MCF 10A (cell line): ENCODE measurements at regions not wholly inside any gene's neighbourhood (a gene's known extent, or its start where the extent isn't known, plus 50 kb on each side); places are given as distances from the start of the nearest gene placed in this dataset.

Experiments
- BruUV-seq: library from RNA; stranded (reverse); fragments of 400-500 nt; replicated peaks from 2 replicates; lab custom pipeline; 2021; lab: Mats Ljungman, UMichigan
- CTCF ChIA-PET: fragments of 300-600 bp; sonication (Branson Sonifier 250); formaldehyde crosslinking; extraction: SDS; loops from one replicate; lab custom pipeline; 2021; ENCODE audit warnings: antibody characterized with exemption, inconsistent platforms; lab: Yijun Ruan, JAX
- POLR2A ChIA-PET: fragments of 300-600, 350-650 bp; sonication (Branson Sonifier 250); formaldehyde crosslinking; extraction: SDS; loops from one replicate; lab custom pipeline; 2020; ENCODE audit warnings: antibody characterized with exemption, inconsistent platforms; lab: Yijun Ruan, JAX
- DNase-seq: peaks from one replicate; pipeline ENCODE4 v3.0.0-alpha.2; 2018; ENCODE audit not compliant: unreplicated experiment
- H3K27ac Mint-ChIP-seq: one replicate; pipeline ENCODE4 v1.8.0; 2022; ENCODE audit warnings: mild to moderate bottlenecking, low read depth, mixed read lengths; ENCODE audit not compliant: unreplicated experiment
- H3K27me3 Mint-ChIP-seq: one replicate; pipeline ENCODE4 v1.8.0; 2022; ENCODE audit warnings: mixed read lengths; ENCODE audit not compliant: insufficient read depth, unreplicated experiment
- H3K36me3 Mint-ChIP-seq: one replicate; pipeline ENCODE4 v1.8.0; 2022; ENCODE audit warnings: mild to moderate bottlenecking, moderate library complexity, mixed read lengths; ENCODE audit not compliant: insufficient read depth, unreplicated experiment
- H3K4me1 Mint-ChIP-seq: one replicate; pipeline ENCODE4 v1.8.0; 2022; ENCODE audit warnings: mixed read lengths; ENCODE audit not compliant: insufficient read depth, unreplicated experiment
- H3K4me3 Mint-ChIP-seq: one replicate; pipeline ENCODE4 v1.8.0; 2022; ENCODE audit warnings: mild to moderate bottlenecking, moderate library complexity, mixed read lengths; ENCODE audit not compliant: unreplicated experiment
- H3K9me3 Mint-ChIP-seq: one replicate; pipeline ENCODE4 v1.8.0; 2022; ENCODE audit warnings: mixed read lengths; ENCODE audit not compliant: unreplicated experiment
- CTCF ChIP-seq: fragments of 200-600 bp; IDR thresholded peaks from one replicate; pipeline ENCODE4 v1.8.0; 2022; ENCODE audit warnings: antibody characterized with exemption, mild to moderate bottlenecking; ENCODE audit not compliant: unreplicated experiment
- intact Hi-C: fragments of 100-400 bp; cut with micrococcal nuclease; formaldehyde crosslinking; loops from 2 replicates; pipeline ENCODE4 v1.14.1; 2022

DNA sequence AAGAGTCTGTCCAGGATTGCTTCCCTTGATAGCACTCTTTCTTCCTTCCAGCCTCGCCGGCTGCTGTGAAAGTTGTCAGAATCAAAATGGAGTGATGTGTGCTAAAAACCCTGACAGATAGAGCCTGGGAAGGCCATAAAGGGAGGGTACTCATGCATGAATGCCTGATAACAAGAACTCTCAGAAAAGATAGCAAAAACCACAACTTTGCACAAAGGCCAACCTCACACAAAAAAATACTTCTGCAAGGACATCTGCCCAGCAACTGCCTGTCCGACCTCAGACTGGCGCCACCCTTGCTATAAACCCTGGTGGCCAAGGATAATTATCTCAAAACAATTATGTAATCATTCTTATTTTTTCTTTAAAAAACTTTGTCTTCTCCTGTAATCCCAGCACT, 133.2 kb upstream of the SVIL start:
- TF ChIP-seq CTCF, result no peak
- ChIA-PET POLR2A (no interaction called here), CTCF (no interaction called here)
- DNase-seq, result no peak
- H3K9me3 Mint-ChIP-seq, result peaks cover 6% of the 10 kb centered on the region
- peaks cover 4% of the 10 kb centered on the region for H3K4me1 Mint-ChIP-seq
- peaks cover 15% of the 10 kb centered on the region for H3K27me3 Mint-ChIP-seq
- no peak overlapping the region for H3K4me3 Mint-ChIP-seq
- H3K36me3 Mint-ChIP-seq, result no peaks in the 10 kb centered on the region
- intact Hi-C loops, result no loop called here
- no TSS peak for BruUV-seq
- H3K27ac Mint-ChIP-seq, result no peak overlapping the region

- Mint-ChIP-seq H3K9me3 (no peaks in the 10 kb centered on the region), H3K36me3 (no peaks in the 10 kb centered on the region), H3K27ac (no peak overlapping the region), H3K4me3 (no peak overlapping the region), H3K27me3 (peaks cover 15% of the 10 kb centered on the region), H3K4me1 (peaks cover 4% of the 10 kb centered on the region)
- no peak for DNase-seq
- POLR2A ChIA-PET, result interaction anchor here (0.9 kb wide), 1 partner anchor 45 kb away, joined by 3 read pairs; no protein-coding TSS in a partner anchor
- no peak for TF ChIP-seq CTCF
- BruUV-seq, result no TSS peak
- CTCF ChIA-PET, result no interaction called here
- intact Hi-C loops, result no loop called here
Measured at GRCh38 chr10:29766753-29767152, 132.0 kb upstream of the SVIL start.

DNA sequence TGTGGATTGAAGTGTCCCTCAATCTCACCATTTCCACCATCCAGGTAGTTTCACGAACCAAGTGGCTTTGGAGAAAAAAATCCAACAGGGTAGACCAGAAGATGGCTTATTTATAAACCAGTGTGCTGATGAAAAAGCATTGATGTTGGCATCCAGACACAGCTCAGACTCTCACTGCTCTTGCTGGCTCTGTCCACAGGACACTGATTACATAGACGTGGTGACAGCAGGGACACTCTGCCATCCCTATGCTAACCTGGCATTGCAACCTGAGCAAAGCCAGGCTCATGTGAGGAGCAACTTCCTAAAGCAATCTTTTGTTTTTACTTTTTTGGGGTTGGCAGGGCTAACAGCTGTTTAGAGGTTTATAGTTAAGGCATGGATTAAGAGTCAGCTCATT, 130.6 kb upstream of the SVIL start:
- Mint-ChIP-seq H3K36me3 (no peaks in the 10 kb centered on the region), H3K27me3 (peaks cover 8% of the 10 kb centered on the region), H3K27ac (no peak overlapping the region), H3K4me1 (no peaks in the 10 kb centered on the region), H3K9me3 (no peaks in the 10 kb centered on the region), H3K4me3 (no peak overlapping the region)
- no peak for DNase-seq
- intact Hi-C loops, result no loop called here
- no peak for TF ChIP-seq CTCF
- no TSS peak for BruUV-seq
- ChIA-PET POLR2A (no interaction called here), CTCF (no interaction called here)

- Mint-ChIP-seq H3K4me3 (no peak overlapping the region), H3K27ac (no peak overlapping the region), H3K36me3 (no peaks in the 10 kb centered on the region), H3K27me3 (no peaks in the 10 kb centered on the region), H3K4me1 (peaks cover under 1% of the 10 kb centered on the region), H3K9me3 (no peaks in the 10 kb centered on the region)
- CTCF ChIA-PET, result no interaction called here
- intact Hi-C loops, result no loop called here
- DNase-seq, result no peak
- no peak for TF ChIP-seq CTCF
- BruUV-seq, result no TSS peak
- POLR2A ChIA-PET, result no interaction called here
Measured at GRCh38 chr10:29763396-29763795, 128.6 kb upstream of the SVIL start.
